HG03439 (cell line): ENCODE measurements at regions not wholly inside any gene's neighbourhood (a gene's known extent, or its start where the extent isn't known, plus 50 kb on each side); places are given as distances from the start of the nearest gene placed in this dataset.

ENCODE experiments used
- ATAC-seq: cut with Tn5 transposase; IDR thresholded peaks from one replicate; pipeline ENCODE4 v1.9.1; 2021; ENCODE audit warnings: mild to moderate bottlenecking, moderate library complexity; ENCODE audit not compliant: unreplicated experiment

DNA sequence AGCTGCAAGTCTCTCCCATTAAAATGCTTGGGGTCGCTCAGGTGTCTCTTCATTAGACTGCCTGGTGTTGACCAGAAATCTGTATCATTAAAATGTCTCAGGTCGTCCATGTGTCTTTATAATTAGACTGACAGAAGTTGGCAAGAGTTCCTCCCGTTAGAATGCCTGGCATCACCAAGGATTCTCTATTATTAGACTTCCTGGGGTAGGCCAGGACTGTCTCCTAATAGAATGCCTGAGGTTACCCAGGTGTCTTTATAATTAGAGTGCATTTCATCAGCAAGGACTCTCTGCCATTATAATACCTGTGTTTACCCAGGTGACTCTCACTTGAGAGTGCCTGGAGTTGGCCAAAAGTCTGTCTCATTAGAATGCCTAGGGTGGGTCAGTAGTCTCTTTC lies 1537.2 kb downstream of the UQCRFS1 start:
- no peak for ATAC-seq

DNA sequence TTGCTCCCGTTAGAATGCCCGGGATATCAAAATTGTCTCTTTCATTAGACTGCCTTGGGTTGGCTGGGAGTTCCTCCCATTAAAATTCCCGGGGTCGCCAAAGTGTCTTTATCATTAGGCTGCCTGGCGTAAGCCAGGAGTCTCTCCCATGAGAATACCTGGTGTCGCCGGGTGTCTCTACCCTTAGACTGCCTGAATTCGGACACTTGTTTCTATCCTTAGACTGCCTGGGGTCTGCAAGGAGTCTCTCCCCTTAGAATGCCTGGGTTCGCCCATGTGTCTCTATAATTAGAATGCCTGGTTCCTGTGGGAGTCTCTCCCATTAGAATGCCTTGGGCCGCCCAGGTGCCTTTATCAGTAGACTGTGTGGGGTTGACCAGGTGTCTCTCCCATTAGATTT lies 1538.2 kb downstream of the UQCRFS1 start:
- ATAC-seq = no peak

DNA sequence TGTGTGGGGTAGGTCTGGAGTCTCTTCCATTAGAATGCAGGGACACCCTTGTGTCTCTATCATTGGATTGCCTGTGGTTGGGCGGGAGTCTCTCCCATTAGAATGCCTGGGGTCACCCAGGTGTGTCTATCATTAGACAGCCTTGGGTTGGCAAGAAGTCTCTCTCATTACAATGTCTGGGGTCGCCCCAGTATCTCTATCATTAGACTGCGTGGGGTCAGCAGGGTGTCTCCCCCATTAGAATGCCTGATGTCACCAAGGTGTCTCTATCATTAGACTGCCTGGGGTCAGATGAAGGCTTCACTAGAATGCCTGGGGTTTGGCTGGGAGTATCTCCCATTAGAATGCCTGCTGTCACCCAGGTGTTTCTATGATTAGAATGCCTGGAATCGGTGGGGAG lies 1539.0 kb downstream of the UQCRFS1 start:
- ATAC-seq = no peak

DNA sequence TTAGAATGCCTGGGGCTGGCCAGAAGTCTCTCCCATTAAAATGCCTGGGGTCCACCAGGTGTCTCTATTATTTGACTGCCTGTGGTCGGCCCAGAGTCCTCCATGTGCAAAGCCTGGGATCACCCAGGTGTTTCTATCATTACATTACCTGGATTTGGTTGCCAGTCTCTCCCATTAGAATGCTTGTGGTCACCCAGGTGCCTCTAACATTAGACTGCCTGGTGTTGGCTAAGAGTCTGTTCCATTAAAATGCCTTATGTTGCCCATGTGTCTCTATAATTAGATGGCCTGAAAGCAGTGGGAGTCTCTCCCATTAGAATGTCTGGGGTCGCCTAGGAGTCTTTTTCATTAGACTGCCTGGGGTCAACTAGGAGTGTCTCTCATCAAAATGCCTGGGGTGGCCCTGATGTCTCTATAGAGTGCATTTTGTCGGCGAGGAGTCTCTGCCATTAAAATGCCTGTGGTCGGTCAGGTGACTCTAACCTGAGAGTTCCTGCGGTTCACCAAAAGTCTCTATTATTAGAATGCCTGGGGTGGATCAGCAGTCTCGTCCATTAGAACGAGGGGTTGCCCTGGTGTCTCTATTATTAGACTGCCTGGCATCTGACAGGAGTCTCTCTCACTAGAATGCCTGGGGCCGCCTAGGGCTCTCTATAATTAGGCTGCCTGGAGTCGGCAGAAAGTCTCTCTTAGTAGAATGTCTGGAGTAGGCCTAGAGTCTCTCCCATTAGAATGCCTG lies 1540.5 kb downstream of the UQCRFS1 start:
- no peak for ATAC-seq

DNA sequence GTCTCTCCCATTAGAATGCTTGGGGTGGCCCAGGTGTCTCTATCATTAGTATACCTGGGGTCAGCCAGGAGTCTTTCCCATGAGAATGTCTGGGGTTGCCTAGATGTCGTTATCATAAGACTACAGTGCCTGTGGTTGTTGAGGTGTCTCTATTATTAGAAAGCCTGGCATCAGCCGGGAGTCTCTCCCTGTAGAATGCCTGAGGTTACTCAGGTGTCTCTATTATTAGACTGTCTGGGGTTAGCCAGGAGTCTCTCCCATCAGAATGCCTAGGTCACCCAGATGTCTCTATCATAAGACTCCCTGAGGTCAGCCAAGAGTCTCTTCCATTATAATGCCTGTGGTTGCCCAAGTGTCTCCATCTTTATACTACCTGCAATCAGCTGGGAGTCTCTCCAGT lies 1541.1 kb downstream of the UQCRFS1 start:
- ATAC-seq = no peak

DNA sequence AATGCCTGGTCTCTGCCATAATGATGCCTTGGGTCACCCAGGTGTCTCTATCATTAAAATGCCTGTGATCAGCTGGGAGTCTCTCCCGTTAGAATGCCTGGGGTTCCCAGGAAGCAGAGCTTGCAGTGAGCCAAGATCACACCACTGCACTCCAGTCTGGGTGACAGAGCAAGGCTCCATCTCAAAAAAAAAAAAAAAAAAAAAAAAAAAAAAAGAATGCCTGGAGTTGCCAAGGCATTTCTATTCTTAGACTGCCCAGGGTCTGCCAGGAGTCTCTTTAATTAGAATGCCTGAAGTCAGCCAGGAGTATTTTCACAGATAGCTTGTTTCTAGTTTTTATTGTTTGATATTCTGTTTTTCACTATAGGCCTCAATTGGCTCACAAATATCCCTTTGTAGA lies 1552.5 kb downstream of the UQCRFS1 start:
- ATAC-seq = no peak

DNA sequence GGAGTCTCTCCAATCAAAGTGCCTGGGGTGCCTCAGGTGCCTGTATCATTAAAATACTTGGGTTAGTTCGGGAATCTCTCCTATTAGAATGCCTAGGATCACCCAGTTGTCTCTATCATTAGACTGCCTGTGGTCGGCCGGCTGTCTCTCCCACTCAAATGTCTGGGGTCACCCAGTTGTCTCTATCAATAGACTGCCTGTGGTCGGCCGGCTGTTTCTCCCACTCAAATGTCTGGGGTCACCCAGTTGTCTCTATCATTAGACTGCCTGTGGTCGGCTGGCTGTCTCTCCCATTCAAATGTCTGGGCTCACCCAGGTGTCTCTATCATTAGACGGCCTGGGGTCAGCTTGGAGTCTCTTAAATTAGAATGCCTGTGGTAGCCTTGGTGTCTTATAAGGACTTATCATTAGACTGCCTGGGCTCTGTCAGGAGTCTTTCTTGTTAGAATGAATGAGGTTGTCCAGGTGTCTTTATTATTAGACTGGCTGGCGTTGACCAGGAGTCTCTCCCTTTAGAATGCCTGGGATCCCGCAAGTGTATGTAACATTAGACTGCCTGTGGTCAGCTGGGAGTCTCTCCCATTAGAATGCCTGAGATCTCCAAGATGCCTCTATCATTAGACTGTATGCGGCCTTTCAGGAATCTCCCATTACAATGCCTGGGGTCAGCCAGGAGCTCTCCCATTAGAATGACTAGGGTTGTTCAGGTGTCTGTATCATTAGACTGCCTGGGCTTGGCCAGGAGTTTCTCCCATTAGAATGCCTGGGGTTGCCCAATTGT lies 1555.5 kb downstream of the UQCRFS1 start:
- no peak for ATAC-seq

DNA sequence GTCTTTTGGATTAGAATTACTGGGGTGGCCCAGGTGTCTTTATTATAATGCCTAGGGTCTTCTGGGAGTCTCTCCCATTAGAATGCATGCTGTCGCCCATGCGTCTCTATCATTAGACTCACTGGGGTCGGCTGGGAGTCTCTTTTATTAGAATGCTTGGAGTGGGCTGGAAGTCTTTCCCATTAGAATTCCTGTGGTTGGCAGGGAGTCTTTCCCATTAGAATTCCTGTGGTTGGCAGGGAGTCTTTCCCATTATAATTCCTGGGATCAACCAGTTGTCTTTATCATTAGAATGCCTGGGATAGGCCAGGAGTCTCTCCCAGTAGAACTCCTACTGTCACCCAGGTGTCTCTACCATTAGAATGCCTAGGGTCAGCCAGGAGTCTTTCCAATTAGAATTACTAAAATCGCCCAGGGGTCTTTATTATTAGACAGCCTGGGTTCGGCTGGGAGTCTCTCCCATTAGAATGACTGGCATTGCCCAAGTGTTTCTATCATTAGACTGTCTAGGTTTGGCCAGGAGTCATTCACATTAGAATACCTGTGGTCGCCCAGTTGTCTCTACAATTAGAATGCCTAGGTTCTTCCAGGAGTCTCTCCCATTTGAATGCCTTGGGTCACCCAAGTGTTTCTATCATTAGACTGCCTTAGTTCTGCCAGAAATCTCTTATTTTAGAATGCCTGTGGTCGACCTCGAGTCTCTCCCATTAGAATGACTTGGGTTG lies 1558.5 kb downstream of the UQCRFS1 start:
- no peak for ATAC-seq

DNA sequence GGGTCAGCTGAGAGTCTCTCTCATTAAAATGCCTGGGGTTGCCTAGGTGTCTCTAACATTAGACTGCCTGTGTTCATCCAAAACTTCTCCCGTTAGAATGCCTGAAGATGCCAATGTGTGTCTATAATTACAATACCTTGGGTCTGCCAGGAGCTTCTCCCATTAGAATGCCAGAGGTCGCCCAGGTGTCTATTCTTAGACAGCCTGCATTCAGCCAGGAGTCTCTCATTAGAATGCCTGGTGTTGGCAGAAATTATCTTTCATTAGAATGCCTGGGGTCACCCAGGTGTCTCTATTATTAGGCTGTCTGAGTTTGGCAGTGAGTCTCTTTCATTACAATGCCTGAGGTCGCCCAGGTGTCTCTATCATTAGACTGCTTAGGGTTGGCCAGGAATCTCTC lies 1560.2 kb downstream of the UQCRFS1 start:
- ATAC-seq = no peak

DNA sequence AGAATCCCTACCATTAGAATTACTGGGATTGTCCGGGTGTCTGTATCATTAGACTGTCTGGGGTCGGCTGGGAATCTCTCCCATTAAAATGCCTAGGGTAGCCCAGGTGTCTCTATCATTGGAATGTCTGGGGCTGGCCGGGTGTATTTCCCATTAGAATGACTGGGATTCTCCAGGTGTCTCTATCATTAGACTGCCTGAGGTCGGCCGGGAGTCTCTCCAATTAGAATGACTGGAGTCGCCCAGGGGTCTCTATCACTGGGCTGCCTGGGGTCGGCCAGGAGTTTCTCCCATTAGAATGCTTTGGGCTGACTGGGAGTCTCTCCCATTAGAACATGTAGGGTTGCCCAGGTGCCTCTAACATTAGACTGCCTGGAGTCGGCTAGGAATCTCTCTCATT lies 1560.7 kb downstream of the UQCRFS1 start:
- no peak for ATAC-seq

DNA sequence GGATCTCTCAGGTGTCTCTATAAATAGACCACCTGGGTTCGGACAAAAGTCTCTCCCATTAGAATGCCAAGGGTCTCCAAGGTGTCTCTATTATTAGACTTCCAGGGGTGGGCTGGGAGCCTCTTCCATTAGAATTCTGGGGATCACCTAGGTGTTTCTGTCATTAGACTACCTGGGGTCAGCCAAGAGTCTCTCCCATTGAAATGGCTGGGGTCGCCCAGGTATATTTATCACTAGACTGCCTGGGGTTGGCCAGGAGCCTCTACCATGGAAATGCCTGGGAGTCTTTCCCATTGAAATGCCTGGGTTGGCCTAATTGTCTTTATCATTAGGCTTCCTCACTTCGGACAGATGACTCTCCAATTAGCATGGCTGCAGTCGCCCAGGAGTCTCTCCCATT lies 1565.5 kb downstream of the UQCRFS1 start:
- ATAC-seq = no peak

DNA sequence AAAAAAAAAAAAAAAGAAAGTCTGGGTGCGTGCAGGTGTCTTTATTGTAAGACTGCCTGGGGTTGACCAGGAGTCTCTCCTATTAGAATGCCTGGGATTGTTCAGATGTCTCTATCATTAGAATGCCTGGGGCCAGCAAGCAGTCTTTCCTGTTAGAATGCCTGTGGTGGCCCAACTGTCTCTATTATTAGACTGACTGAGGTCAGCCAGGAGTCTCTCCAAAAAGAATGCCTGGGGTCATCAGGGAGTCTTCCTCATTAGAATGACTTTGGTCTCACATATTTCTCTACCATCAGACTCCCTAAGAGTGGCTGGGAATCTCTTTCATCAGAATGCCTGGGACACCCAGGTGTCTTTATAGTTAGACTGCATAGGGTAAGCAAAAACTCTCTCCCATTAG lies 1577.5 kb downstream of the UQCRFS1 start:
- ATAC-seq = no peak

DNA sequence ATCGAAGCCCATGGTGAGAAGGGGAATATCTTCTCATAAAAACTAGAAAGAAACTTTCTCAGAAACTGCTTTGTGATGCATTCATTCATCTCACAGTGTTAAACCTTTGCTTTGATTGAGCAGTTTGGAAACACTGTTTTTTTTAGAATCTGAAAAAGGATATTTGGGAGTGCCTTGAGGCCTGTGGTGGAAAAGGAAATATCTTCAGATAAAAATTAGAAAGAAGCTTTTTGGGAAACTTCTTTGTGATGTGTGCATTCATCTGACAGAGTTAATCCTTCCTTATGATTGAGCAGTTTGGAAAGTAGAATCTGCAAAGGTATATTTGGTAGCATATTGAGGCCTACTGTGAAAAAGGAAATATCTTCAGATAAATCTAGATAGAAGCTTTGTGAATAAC lies 1594.9 kb downstream of the UQCRFS1 start:
- ATAC-seq = no peak

DNA sequence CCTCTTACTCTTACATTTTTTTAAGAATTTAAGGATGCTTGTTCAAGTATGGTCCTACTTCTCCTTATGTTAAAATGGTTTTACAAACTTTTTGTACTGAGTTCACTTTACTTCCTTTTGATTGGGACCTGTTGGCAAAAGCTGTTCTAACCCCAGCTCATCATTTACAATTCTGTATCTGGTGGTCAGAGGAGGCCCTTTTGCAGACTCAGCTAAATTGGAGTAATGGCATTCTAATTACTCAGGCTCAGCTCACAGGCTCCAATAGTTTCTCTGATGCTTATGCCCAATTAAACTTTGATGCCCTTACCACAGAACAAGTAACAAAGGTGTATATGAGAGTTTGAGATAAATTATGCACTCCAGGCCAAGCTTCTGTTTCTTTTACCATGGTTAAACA lies 1632.0 kb downstream of the UQCRFS1 start:
- no peak for ATAC-seq
